Stimulated activated CD8-positive, alpha-beta memory T cell treated with anti-CD3 and anti-CD28 coated beads, Interleukin-2, amount 100 ng/mL, for 1 hour (primary cell): ENCODE measurements at regions not wholly inside any gene's neighbourhood (a gene's known extent, or its start where the extent isn't known, plus 50 kb on each side); places are given as distances from the start of the nearest gene placed in this dataset.

Experiments used
- DNase-seq, 2 donors: peaks; one replicate each; pipeline ENCODE4 v3.0.0-alpha.2; 2020; ENCODE audit warnings: low read depth in 2 of 2

DNA sequence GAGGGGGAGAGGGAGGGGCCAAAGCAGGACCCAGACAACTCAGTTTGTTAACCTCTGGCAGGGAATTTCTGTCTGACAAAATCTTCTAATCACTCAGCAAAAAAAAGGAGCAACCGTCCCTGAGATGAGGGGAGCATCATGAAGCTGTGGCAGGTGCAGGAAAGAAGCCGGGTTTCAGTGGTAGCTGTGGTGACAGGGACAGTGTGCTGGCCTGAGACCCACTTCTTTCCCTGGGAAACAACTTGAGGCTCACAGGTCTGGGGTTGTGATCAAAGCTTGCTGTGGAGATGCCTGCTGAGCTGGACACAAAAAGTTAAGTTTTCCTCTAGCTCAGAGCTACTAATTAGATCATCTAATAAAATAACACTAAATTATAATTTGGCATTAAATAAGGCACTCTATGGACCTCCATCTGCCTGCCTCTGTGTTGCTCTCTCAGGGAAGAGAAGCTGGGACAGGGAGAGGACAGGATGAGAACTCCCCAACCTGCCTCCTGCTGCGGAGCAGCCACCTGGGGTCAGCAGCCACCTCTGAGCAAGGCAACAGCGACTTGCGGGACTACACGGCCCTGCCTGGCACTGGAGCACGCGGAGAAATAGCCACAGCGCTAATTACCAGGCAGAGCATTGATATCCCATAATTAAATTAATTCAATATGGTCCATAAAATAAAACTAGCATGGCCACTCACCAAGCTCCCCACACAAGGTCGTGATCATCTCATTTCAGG is 104.6 kb upstream of the TEX51 start:
- no peak for DNase-seq

DNA sequence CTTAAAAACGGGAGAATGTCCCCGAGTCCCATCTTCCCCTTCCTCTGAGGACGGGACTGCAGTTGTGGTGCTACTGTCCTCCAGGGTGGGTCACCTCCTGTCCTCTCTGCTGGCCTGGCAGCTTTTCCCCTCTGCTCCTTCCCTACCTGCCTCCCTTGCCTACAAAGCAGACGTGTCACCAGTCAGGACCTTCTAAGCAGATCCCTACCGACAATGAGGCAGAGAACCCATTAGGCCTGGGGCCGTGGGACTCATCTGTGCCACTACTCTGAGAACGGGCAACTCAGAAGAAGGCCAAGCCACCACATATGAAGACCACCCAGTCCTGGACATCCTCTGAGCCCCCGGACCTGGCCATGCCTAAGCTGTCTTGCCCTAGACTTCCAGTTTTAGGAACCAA is 103.0 kb upstream of the TEX51 start:
- no peak for DNase-seq

DNA sequence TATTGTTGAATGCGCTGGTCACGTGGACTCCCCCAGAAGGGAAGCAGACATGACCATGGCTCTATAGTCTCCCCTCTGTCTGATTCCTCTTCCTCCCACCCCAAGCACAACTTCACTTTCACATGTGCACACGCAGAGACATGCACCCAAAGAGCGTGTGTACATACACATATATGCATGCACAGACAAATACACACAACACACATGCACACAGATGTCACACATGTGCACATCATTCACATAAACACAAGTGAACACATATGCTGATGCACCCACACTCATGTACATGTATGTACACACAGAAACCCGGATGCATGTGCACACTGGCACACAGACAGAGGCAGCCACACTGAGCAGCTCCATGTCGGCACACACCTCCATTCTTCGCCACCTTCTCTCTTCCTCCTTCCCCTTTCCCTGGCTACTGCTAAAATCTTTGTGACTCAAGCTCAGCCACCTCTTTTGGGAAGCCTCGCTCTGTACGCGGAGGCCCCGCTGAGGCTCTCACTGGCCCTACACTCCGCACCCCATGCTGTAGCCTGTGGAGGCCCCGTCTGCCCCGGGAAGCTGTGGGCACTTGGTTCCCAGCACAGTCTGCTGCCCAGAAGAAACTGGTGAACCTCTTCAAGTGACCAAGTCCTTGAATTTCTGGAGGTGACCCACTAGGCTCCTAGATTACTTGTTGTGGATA is 101.6 kb upstream of the TEX51 start:
- no peak for DNase-seq

DNA sequence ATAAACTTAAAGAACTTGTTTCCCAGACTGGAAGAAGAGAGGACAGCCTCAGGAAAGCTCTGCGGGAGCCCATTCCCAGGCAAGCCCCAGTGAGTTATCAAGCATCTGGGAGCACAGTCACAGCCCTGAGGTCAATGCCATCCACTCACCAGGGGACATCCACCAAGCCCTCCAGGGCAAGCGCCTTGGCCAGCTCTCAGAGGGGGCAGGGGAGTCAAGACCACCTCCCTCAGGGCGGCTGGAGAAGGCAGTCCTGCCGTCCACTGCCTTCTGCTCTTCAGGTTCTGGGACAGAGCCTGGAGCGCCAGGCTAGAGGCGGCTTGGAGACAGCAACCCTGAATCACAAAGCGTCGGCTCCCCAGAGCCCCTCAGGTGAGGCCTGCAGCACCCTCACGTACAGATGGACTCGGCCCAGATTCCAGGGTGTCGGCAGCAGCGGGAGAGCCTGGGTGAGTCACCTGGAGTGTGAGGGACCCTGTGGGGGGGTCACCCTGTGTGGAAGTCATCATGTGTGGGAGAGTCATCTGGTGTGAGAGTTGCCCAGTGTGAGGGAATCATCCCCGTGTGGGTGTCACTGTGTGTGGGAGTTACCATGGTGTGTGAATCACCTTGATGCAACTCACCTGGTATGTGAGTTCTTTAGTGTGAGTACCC is 100.9 kb upstream of the TEX51 start:
- no peak for DNase-seq

DNA sequence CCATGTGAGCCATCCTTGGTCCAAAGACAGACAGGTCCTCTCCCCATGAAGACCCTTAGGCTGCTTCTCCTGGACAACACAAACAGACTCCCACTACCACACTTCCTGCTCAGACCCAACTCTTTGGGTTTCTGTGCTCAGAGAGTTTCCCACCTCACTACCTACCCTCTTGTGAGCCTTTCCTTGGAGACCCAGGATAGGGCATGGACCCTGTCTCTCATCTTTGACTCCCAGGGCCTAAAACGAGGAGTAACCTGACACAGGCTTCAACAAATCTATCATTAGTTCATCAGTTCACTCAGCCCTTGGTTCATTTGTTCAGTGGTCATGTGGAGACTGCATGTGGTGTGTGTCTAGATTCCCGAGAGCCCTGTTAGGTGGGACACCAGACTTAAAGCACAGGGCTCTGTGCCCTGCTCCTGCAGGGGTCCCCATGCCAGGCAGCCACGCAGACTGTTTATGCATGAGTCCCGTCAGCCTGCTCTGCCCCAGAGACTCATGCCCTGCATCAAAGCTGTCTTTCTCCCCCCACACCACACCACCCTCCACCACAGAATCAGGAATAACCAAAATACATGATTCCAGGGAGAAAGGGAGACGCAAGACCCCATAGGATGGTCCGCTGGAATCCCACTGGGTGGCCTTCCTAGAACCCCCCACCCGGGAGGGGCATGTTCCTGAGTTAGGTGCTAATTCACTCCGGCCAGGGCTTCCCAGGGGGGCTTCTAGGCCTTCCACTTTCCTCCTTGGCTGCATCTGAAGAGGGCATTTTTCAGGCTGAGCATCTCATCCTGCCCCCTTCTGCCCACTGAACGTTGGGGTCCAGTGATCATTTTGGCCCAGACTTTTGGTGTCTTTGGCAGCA is 100.2 kb upstream of the TEX51 start:
- DNase-seq = no peak

DNA sequence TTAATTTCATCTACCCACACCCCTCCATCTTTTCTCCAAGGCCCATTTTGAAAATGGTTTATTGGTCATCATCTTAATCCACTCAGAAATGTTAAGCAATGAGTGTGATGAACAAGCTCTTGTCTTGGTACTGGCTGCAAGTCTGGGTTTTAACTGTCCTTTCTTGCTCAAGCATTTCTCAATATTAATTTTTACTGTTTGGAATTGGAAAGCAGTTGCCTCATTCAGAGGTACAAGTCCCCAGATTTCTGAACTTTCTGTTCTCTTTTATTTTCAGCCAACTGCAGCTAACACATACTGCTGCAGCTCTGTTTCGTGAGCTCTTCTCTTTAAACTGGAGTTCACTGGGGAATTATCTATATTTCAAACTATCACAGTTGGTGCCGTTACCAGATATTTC is 99.4 kb upstream of the TEX51 start:
- no peak for DNase-seq

DNA sequence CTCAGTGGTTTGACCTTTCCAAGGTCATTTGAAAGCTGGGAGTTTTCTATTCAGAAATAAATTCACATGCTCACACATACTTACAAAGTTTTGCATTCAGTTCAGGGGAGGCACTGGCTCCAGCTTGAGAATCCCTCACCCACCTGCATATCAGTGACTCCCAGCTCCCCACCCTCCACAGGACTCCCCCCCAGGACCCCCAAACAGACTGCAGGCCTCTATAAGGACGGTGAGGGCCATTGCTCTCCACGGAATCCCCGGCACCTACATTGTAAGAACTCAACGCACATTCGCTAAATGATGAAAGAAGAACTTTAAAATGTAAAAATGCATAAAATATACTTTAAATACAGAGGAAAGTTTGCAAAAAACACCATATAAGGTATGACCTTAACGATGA is 97.2 kb upstream of the TEX51 start:
- no peak for DNase-seq

DNA sequence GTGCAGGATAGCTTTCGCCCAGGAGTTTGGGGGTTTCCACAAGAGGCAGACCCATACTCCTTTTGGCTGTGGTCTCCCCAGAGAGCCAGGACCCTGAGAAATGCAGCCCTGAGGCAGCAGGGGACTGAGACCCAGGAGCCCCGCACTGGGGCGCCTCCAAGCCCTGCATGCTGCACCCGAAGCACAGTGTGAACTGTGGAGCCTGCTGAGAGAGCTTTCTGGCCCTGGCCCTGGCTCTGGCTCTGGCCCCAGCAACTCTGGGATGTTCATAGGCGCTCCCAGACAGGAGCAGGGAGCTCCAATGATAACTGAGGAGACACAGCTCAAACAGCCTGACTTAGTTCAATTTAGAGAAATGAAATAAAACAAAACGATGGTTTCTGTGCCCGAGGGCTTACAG is 96.4 kb upstream of the TEX51 start:
- DNase-seq = no peak

DNA sequence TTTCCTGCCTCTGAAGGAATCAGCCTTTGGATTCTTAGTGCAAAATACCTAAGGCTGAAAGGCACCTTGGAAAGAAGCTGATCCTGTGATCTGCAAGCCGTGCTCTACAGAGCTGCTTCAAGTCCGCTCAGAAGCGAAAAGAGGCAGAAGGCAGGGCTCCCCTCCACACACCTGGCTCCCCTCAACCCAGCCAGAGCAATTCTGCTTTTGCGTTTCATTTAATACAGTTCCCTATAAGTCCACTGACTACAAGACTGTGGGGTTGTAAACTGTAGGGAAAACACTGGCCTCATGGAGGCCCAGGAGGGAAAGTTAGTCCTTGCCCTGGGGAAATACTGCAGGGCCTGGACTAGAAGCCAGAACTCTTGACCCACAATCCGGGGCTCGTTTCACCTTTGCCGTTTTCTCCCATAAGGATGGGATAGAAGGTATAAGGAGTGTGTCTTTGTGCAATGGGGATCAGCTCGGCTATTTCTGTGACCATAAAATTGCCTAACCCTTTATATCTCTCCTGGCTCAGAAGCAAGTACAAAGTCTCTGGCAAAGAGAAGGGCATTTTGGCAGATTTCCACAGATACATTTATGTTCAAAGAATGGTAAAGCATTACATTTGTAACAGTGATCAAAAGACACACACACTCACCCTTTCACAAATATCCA is 95.8 kb upstream of the TEX51 start:
- DNase-seq = no peak

DNA sequence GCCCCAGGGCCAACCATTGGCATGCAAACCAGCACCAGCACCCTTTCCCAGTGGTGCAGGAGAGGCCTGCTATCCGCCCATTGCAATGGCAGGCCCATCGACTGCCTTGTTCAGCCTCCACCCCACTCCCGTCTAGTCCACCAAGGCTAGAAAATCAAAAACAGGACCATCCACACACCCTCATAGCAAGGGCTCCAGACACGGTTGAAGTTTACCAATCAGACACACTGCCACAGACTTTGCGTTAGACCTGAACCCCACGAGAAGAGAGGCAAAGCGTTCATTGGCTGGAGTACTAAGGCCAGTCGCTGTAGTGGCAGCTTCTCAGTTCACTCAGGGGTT is 95.3 kb upstream of the TEX51 start:
- no peak for DNase-seq

DNA sequence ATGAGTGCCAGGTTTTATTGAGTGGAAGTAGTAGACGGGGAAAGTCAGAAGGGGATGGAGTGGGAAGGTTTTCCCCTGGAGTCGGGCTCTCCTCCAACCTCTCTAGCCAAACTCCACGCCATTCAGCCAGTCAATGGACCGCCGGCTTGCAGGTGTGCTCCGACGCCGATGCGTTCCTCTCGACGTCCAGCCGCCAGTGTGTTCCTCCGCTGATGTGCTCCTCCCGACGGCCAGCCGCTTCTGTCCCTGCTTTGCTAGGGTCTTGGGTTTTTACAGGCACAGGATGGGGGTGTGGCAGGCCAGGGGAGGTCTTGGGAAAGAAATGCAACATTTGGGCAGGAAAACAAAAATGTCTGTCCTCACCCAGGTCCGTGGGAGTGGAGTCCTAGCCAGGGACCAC is 94.3 kb upstream of the TEX51 start:
- no peak for DNase-seq

DNA sequence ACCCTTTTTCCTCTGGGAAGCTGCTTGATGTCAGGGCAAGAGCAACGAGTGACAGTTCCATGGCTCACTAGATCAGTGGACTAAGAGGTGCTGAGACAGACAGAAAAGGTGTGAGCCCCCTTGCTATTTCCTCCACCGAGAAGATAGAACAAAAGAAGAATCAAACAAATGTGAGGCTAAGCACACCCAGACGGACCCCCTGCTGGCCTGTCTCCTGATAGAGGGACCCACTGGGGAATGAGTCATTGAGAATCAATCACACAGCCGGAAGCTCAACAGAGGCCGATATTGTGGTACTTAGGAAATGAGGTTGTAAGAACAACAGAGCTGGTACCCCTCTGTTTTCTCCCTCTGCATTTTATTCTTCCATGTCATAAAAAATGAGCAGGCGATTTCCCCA is 89.8 kb upstream of the TEX51 start:
- no peak for DNase-seq

DNA sequence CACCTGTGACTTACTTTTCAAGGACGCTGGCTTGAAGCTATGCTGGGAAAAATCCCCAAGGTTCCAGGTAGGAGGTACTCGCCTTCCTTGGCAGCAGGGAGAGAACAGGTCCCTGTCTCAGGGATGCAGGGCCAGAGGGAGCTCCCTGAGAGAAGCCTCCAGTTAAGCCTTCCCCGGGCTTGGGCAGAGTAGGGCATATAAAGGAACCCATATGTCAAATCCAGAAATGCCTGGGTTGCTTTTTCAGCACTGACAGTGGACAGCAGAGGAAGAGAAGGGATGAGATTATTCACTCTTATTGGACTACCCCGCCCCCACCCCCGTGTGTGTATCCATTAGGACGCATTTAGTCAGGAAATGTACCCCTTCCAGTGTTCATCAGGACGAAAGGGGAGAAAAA is 89.3 kb upstream of the TEX51 start:
- DNase-seq = no peak

DNA sequence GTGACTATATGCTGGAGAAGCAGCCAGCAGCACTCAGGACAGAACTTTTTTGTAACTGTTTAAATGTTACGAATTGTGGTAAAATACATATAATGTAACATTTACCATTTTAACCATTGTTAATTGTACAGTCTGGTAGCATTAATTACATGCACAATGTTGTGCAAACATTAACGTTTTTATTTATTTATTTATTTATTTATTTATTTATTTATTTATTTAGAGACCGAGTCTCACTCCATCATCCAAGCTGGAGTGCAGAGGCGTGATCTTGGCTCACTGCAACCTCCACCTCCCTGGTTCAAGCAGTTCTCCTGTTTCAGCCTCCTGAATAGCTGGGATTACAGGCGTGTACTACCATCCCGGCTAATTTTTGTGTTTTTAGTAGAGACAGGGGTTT is 88.7 kb upstream of the TEX51 start:
- DNase-seq = no peak

DNA sequence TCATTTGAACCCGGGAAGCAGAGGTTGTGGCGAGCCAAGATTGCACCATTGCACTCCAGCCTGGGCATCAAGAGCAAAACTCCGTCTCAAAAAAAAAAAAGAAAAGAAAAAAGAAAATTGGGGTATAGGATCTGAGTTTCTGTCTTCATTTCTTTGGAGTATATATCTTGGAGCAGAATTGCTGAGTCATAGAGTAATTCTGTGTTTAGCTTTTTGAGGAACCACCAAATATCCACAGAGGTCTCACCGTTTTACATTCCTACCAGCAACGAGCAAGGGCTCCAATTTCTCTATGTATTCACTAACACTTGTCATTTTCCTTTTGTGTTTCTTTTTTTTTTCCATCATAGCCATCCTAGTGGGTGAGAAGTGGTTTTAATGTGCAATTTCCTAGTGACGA is 87.6 kb upstream of the TEX51 start:
- no peak for DNase-seq

DNA sequence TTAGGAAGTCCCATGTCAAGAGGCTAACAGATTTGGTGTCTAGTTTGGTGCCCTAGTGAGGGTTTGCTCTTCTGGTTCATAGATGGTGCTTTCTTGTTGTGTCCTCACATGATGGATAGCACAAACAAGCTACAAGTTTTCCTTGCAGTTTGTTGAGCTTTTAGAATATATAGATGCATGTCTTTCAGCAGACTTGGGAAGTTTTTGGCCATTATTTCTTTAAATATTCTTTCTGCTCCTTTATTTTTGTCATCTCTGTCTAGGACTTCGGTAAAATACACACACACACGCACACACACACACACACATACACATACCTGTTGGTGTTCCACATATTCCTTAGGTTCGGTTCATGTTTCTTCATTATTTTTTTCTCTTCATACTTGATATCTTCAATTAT is 81.5 kb upstream of the TEX51 start:
- DNase-seq = no peak

DNA sequence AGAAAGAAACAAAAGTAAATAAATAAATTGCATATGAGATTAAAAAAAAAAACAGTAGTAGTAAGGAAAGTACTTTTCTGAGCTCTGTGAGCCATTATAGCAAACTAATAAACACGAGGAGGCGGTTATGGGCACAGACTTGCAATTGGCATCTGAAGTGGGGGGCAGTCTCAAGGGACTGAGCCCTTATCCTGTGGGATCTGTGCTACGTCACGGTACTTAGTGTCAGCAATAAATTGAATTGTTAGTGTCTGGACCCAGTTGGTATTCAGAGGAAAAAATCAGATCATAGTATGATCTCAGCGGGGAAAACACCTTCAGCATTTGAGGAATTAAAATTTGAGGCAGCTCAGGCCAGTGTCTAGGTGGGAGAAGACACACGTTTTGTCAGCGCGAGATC is 76.6 kb upstream of the TEX51 start:
- DNase-seq = no peak

DNA sequence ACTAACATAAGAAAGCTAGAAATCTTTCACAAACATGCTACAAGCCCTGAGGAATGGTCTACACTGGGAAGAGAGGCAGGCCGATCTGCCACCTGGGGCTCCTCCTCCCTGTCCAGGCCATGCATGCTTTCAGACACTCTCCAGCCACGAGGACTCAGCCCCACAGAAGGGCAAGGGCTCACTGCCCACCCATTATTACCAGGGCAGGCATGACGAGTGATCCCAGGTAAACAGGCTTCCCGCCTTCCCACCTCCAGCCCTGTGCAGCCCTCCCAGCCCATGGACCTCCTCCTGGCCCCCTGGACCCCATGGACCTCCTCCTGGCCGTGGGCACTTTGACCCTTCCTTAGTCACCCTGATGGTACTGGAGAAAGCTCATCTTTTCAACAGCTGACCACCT is 75.8 kb upstream of the TEX51 start:
- no peak for DNase-seq

DNA sequence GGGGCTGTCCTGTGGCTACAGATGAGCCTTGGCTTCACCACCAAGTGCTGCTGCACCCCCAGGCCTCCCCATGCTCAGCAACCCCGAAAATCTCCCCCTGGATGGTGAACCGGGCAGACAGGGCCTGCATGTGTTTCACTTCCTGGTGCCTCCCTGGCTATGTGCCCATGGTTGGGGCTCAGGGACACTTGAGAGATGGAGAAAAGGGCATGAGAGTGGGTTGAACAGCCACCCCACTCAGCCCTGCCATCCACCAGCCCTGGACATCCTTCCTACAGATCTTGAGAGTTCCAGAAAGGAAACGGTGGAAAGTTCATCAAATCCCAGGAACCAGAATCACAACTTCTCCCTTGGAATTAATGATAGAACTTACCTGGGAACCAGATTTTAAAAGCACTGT is 74.7 kb upstream of the TEX51 start:
- DNase-seq = no peak

DNA sequence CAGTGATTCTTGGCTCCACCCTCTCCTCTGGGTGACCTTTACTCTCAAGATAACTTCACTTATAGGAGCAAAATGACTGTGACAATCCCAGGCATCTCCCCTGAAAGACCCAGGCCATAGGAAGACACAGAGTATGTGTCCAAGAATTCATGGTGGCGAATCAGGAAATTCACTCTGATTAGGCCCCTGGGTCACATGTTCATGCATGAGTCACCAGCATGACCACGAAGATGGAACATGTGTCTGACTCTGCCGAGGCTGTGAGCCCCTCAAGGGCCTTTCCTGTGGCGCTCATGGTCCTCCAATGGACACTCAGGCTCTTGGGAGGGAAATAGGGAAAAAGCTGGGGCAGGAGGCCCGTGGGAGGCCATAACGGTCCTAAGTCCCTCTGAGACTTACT is 74.0 kb upstream of the TEX51 start:
- no peak for DNase-seq

DNA sequence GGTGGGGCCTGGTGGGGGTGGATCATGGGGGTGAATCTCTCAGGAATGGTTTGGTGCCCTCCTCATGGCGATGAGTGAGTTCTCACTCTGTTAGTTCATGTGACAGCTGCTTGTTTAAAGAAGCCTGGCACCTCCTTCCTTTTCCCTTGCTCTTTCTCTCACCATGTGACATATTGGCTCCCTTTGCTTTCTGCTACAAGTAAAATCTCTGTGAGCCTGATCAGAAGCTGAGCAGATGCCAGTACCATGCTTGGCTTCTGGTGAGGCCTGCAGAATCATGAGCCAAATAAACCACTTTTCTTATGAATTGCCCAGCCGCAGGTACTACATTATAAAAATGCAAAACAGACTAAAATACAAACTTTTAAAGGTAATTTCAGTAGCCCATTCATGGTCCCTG is 73.4 kb upstream of the TEX51 start:
- DNase-seq = no peak

DNA sequence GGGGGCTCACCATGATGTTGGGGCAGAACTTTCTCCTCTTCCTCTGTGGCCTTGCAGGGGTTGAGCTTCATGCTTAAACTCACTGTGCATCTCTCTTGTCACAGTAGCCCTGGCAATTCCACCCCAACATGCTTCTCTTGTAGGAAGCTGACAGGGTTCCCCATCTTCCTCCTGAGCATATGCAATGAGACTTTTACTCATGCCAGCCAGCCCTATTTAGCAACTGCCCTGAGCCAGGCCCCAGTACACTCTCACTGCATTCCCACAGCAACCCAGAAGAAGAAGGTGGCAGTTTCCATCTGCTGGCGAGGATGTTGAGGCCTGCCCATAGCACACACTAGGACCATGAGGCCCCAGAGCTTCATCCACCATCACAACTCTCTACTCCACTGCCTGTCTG is 72.2 kb upstream of the TEX51 start:
- DNase-seq = no peak
